OCI-LY3 (cell line): ENCODE measurements at regions not wholly inside any gene's neighbourhood (a gene's known extent, or its start where the extent isn't known, plus 50 kb on each side); places are given as distances from the start of the nearest gene placed in this dataset.

Experiments used
- H2AFZ ChIP-seq: fragments of 200-600, 300-600 bp; shearing (Covaris generic); 2 replicates; pipeline ENCODE4 v1.6.0; 2014; ENCODE audit warnings: antibody characterized with exemption, low read depth, low read length
- H3K27ac ChIP-seq: fragments of 200-600, 300-600 bp; sonication (generic); 2 replicates; pipeline ENCODE4 v1.5.1; 2014; ENCODE audit warnings: mild to moderate bottlenecking, low read length, moderate library complexity, mixed read lengths
- H3K27me3 ChIP-seq: fragments of 200-600, 300-600 bp; sonication (generic); 2 replicates; pipeline ENCODE4 v1.6.1; 2014; ENCODE audit warnings: low read depth, low read length, mixed read lengths
- H3K36me3 ChIP-seq: fragments of 200-600, 300-600 bp; sonication (generic); replicated peaks from 2 replicates; pipeline ENCODE3; 2014; ENCODE audit warnings: low read depth, low read length, mixed read lengths
- H3K4me1 ChIP-seq: fragments of 300-600, 200-600 bp; sonication (generic); 2 replicates; pipeline ENCODE4 v1.6.1; 2014; ENCODE audit warnings: low read length, mixed read lengths
- H3K4me2 ChIP-seq: fragments of 200-600, 300-600 bp; sonication (generic); 2 replicates; pipeline ENCODE4 v1.6.1; 2014; ENCODE audit warnings: low read length, mixed read lengths
- H3K4me3 ChIP-seq: fragments of 300-600, 200-600 bp; sonication (generic); 2 replicates; pipeline ENCODE4 v1.5.1; 2014; ENCODE audit warnings: antibody characterized with exemption, mild to moderate bottlenecking, low read length, moderate library complexity
- H3K79me2 ChIP-seq: fragments of 300-600, 200-600 bp; shearing (Covaris generic); 2 replicates; pipeline ENCODE4 v1.6.1; 2014; ENCODE audit warnings: mild to moderate bottlenecking, low read length, mixed read lengths
- H3K9ac ChIP-seq: fragments of 300-600, 200-600 bp; shearing (Covaris generic); 2 replicates; pipeline ENCODE4 v1.6.0; 2014; ENCODE audit warnings: mild to moderate bottlenecking, low read length, moderate library complexity
- H3K9me3 ChIP-seq: fragments of 200-600, 300-600 bp; shearing (Covaris generic); 2 replicates; pipeline ENCODE4 v1.6.1; 2014; ENCODE audit warnings: low read length, mixed read lengths; ENCODE audit not compliant: insufficient read depth
- H4K20me1 ChIP-seq: fragments of 200-600, 300-600 bp; sonication (generic); 2 replicates; pipeline ENCODE4 v1.6.1; 2016; ENCODE audit warnings: low read length, mixed read lengths; ENCODE audit not compliant: insufficient read depth
- CTCF ChIP-seq: fragments of 200-600, 300-600 bp; sonication (generic); IDR thresholded peaks from 2 replicates; pipeline ENCODE4 v1.5.1; 2014; ENCODE audit warnings: antibody characterized with exemption, low read length, low read depth
- EZH2phosphoT487 ChIP-seq: fragments of 200-600 bp; shearing (Covaris generic); IDR thresholded peaks from 2 replicates; pipeline ENCODE4 v1.6.1; 2018; ENCODE audit warnings: antibody characterized with exemption, mixed run types, low read depth

GRCh38 chr1:194052514-194053338 is 866.3 kb upstream of the B3GALT2 start:
- Histone ChIP-seq H3K4me2 (peak overlapping the region; percentile 29), H3K27me3 (no peaks in the 10 kb centered on the region), H3K79me2 (no peaks in the 10 kb centered on the region), H3K9ac (no peak overlapping the region), H3K27ac (no peak overlapping the region), H3K36me3 (no peaks in the 10 kb centered on the region), H4K20me1 (no peaks in the 10 kb centered on the region), H3K9me3 (no peaks in the 10 kb centered on the region), H3K4me1 (peaks cover 22% of the 10 kb centered on the region), H3K4me3 (no peak overlapping the region), H2AFZ (peak overlapping the region; percentile 50; the same call in 1 of the 2 replicates)
- TF ChIP-seq CTCF, result no peak
- no peak for TF ChIP-seq EZH2phosphoT487

- TF ChIP-seq EZH2phosphoT487 (no peak), CTCF (no peak)
- Histone ChIP-seq H4K20me1 (no peaks in the 10 kb centered on the region), H3K79me2 (no peaks in the 10 kb centered on the region), H3K9ac (no peak overlapping the region), H3K4me3 (no peak overlapping the region), H3K4me1 (peaks cover 25% of the 10 kb centered on the region), H3K36me3 (no peaks in the 10 kb centered on the region), H3K27ac (no peak overlapping the region), H2AFZ (no peak overlapping the region), H3K27me3 (no peaks in the 10 kb centered on the region), H3K4me2 (no peak overlapping the region), H3K9me3 (no peaks in the 10 kb centered on the region)
These were observed 861.5 kb upstream of the B3GALT2 start for GRCh38 chr1:194047921-194048320.

- H3K4me2 ChIP-seq, result no peak overlapping the region
- H2AFZ ChIP-seq, result no peak overlapping the region
- no peak for TF ChIP-seq CTCF
- no peaks in the 10 kb centered on the region for H4K20me1 ChIP-seq
- H3K27ac ChIP-seq, result no peak overlapping the region
- H3K79me2 ChIP-seq, result no peaks in the 10 kb centered on the region
- no peak overlapping the region for H3K9ac ChIP-seq
- no peaks in the 10 kb centered on the region for H3K27me3 ChIP-seq
- H3K9me3 ChIP-seq, result no peaks in the 10 kb centered on the region
- no peaks in the 10 kb centered on the region for H3K36me3 ChIP-seq
- H3K4me3 ChIP-seq, result no peak overlapping the region
- peaks cover 18% of the 10 kb centered on the region for H3K4me1 ChIP-seq
These were observed 860.8 kb upstream of the B3GALT2 start for GRCh38 chr1:194047206-194047605.

- Histone ChIP-seq H3K4me3 (no peak overlapping the region), H3K36me3 (no peaks in the 10 kb centered on the region), H2AFZ (no peak overlapping the region), H4K20me1 (no peaks in the 10 kb centered on the region), H3K27me3 (no peaks in the 10 kb centered on the region), H3K9me3 (no peaks in the 10 kb centered on the region), H3K4me1 (peaks cover 14% of the 10 kb centered on the region), H3K4me2 (no peak overlapping the region), H3K27ac (no peak overlapping the region), H3K79me2 (no peaks in the 10 kb centered on the region), H3K9ac (no peak overlapping the region)
- no peak for TF ChIP-seq CTCF
- TF ChIP-seq EZH2phosphoT487, result no peak
These were observed 859.0 kb upstream of the B3GALT2 start for GRCh38 chr1:194045416-194045815.
